HepG2 (cell line): ENCODE measurements at regions not wholly inside any gene's neighbourhood (a gene's known extent, or its start where the extent isn't known, plus 50 kb on each side); places are given as distances from the start of the nearest gene placed in this dataset.

ENCODE experiments used
- CEBPB ChIP-seq: IDR thresholded peaks from 2 replicates; pipeline ENCODE4 v1.6.1; 2011; ENCODE audit warnings: low read depth, low read length, improper control_type of control experiment, borderline replicate concordance
- CSRNP2 ChIP-seq: sonication (generic); formaldehyde crosslinking; conservative IDR thresholded peaks from 2 replicates; pipeline ENCODE4 v1.8.0; 2022; ENCODE audit warnings: low read depth, missing genetic modification reagents
- CTCF ChIP-seq: sonication (generic); formaldehyde crosslinking; IDR thresholded peaks from 2 replicates; pipeline ENCODE4 v1.5.0; 2020; ENCODE audit warnings: mild to moderate bottlenecking, missing genetic modification reagents, moderate library complexity
- ESRRA ChIP-seq: sonication (generic); formaldehyde crosslinking; IDR thresholded peaks from 2 replicates; pipeline ENCODE4 v1.5.1; 2020; ENCODE audit warnings: mild to moderate bottlenecking, low read depth, missing genetic modification reagents
- SATB2 ChIP-seq: sonication (generic); formaldehyde crosslinking; IDR thresholded peaks from 2 replicates; pipeline ENCODE4 v1.5.0; 2020; ENCODE audit warnings: missing genetic modification reagents
- ZNF292 ChIP-seq: sonication (generic); formaldehyde crosslinking; IDR thresholded peaks from 2 replicates; pipeline ENCODE4 v1.8.1; 2022; ENCODE audit warnings: mild to moderate bottlenecking, low read depth, missing genetic modification reagents, borderline replicate concordance

- TF ChIP-seq SATB2, result no peak
- TF ChIP-seq CEBPB, result no peak
- no peak for TF ChIP-seq ZNF292 (CRISPR knock-in tag)
- no peak for TF ChIP-seq CTCF
- no peak for TF ChIP-seq ESRRA (CRISPR knock-in tag)
- no peak for TF ChIP-seq CSRNP2
Measured at GRCh38 chr4:111923786-111924185, 221.5 kb upstream of the FAM241A start.
